Ramos (cell line): ENCODE measurements at regions not wholly inside any gene's neighbourhood (a gene's known extent, or its start where the extent isn't known, plus 50 kb on each side); places are given as distances from the start of the nearest gene placed in this dataset.

Source experiments
- in situ Hi-C: fragments of 300-500 bp; cut with MboI; formaldehyde crosslinking; loops from one replicate; pipeline ENCODE4 v1.14.3; 2022; ENCODE audit warnings: low sequenced_read_pairs; ENCODE audit not compliant: unreplicated experiment

- in situ Hi-C loops: loop anchor here (10.0 kb wide), 1 partner anchor 166 kb away; no protein-coding TSS in a partner anchor
These were observed 93.1 kb downstream of the NCR2 start for GRCh38 chr6:41428336-41428995.

GRCh38 chr6:41428996-41429421 is 93.6 kb downstream of the NCR2 start:
- in situ Hi-C loops: loop anchor here (10.0 kb wide), 1 partner anchor 166 kb away; no protein-coding TSS in a partner anchor

GRCh38 chr6:41429506-41430504 is 94.4 kb downstream of the NCR2 start:
- in situ Hi-C loops: loop anchor here (10.0 kb wide), 1 partner anchor 165 kb away; no protein-coding TSS in a partner anchor

- in situ Hi-C loops: no loop called here
These were observed 95.5 kb downstream of the NCR2 start for GRCh38 chr6:41430875-41431274.

- in situ Hi-C loops: no loop called here
These were observed 96.9 kb downstream of the NCR2 start for GRCh38 chr6:41432280-41432679.

GRCh38 chr6:41434803-41435481 is 99.5 kb downstream of the NCR2 start:
- in situ Hi-C loops: no loop called here

- in situ Hi-C loops: no loop called here
These were observed 102.2 kb downstream of the NCR2 start for GRCh38 chr6:41437604-41438003.

GRCh38 chr6:41438746-41439145 is 103.3 kb downstream of the NCR2 start:
- in situ Hi-C loops: no loop called here

DNA sequence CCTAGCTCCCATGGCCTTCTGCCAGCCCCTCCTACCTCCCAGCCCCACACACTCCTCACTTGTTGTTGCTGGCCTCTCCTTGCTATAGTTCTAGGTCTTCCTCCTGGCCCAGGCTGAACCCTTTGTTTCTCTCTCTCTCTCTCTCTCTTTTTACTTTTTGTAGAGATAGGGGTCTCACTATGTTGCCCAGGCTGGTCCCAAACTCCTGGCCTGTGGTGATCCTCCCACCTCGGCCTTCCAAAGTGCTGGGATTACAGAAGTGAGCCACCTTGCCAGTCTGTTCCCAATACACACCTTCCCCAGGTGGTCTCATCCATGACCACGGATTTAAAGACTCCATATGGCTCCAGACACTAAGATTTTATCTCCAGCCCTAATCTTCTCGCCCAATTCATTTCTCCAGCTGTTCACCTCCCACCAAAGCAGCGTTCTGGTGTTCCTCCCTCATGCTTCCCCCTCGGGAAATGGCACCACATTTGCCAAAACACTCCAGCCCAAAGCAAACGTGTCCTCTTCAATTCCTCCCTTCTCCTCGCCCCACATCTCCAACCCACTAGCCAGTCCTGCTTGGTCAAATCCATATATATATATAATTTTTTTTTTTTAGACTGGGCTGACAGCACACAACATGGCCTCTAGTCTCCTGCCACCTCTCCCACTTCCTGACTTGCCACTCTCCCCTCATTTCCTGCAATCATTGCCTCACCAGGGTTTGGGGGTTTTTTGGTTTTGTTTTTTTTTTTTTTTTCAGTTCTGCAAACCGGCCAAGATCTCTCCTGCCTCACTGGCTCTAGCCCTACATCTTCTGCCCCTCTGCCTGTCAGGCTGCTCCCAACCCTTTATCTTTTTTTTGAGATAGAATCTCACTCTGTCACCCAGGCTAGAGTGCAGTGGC is 104.4 kb downstream of the NCR2 start:
- in situ Hi-C loops: no loop called here

GRCh38 chr6:41440958-41441357 is 105.2 kb upstream of the FOXP4 start:
- in situ Hi-C loops: no loop called here

DNA sequence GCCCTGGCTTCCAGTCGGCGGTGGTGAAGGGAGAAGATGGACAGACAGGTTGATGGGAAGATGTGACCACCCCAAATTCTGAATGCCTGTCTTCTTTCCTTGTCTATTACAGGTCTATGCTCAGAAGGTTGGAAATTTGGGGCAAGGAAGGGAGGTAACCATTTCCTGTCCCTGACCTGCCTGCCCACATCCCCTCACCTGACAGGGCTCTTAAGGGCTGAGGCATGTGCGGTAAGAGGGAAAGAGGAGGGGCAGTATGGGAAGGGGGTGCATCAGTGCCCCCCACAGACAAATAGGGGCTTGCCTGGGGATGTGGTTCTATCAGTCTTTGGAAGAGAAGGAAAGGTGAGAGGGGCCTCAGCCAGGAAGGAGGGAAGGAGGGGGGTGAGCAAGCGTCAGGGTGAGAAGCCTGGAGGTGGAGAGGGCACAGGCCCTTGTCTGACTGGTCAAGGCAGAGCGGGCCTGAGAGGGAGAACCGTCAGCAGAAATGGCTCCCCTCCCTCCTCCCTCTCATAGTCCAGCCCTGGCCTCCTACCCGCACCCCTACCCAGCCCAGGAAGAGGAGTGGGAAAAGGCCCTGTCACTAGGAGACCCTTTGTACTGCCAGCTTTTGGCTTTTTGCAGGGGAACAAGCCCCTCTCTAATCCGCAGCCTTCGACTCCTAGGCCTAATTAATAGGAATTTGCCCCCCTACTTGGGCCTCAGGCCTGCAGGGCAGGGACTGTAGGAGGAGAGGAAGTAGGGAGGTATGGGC is 104.4 kb upstream of the FOXP4 start:
- in situ Hi-C loops: no loop called here

GRCh38 chr6:41442352-41442672 is 103.9 kb upstream of the FOXP4 start:
- in situ Hi-C loops: no loop called here

DNA sequence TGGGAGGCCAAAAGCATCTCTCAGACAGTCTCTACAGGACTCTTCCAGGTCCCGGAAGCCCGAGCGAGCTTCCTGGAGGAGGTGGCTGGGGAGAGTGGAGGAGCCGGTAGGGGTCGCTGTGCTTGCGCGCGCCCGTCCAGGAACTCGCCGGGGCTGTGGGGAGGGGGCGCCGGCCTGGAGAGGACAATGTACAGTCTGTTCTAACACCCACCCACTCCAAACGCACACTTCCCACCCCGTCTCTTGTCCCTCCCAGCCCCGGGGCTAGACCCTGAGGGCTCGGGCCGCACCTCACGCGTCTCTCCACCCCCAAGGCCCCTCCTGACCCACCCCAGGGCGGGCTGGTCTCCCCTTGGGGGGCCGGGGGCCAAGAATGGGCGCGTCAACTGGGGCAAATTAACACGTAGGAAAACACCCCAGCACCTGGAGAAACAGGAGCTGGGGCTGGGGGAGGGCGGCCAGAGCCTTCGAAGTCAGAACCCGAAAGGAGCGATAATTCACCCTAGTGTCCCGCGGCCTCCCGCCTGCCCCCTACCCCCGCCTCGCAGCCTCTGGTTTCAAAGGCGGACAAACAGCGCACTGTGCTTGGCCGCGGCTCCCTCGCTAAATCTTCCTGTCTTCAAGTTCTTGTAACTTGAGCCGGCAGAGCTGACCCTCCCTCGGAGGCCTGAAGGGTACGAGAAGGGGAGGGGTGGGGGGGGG is 103.2 kb upstream of the FOXP4 start:
- in situ Hi-C loops: no loop called here

DNA sequence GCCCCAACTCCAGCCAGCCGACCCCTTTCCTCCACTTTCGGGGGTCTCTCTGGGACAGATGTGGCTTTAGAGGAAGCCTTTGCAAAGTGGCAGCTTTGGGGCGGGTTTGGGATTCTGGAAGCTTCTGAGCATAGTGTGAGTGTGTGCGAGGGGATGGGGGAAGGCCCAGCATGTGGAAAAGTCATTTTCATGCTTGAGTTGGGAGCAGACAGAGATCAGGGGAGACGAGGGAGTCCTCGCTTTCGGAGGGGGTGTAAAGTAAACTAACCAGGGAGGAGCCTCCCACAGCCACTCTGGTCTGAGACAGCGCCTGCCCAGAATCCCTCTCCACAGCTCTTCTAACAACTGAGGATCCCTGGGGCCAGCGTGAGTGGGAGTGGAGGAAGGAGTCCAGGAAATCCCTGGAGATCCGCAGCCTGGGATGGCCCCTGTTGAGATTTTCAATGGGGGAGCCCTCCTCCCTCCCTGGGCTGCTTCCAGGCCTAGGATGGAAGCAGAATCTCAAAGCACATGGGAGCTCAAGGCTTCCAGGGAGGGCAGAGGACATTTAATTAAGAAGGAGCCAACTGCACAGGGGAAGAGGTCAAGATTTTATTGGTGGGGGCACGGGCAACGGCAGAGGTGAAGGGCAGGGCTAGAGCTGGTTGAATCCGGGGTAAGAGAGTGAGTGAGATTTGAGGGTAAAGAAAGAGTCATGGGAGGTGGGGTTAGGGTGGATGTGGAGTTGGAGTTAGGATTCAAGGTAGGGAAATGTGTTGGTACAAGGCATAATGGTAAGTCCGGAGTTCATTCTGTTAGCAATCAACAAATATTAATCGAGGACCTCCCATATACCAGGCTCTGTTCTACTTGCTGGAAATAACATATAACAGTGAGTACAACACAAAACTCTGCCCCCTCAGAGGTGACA is 102.3 kb upstream of the FOXP4 start:
- in situ Hi-C loops: no loop called here

DNA sequence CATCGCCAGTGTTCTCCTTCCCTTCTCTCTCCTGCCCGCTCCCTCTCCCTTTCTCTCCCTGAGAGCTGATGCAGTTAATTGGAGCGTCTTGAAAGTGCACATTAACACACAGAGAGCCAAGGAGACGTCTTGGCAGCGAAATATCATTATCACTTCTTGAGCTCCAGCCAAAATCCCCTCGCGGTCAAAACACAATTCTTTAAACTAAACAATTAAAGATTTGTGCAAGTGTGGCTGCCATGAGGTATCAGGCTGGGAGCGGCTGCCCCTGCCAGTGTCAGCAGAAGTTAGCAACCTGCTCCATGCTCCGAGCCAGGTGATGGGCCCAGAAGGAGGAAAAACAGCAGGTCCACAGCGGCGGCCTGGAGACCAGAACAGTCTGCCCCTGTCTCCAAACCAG is 100.9 kb upstream of the FOXP4 start:
- in situ Hi-C loops: no loop called here

DNA sequence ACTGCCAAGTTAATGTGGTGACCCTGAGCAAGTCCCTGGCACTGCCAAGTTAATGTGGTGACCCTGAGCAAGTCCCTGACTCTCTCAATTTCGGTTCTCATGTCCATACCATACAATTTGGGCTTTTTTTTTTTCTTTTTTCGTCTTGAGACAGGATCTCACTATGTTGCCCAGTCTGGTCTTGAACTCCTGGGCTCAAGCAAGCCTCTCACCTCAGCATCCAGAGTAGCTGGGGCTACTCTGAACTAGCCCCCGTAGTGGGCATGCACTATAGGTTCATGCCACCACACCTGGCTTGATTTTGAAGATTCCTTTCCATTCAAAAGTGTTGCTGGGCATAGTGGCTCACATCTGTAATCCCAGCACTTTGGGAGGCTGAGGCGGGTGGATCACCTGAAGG is 100.0 kb upstream of the FOXP4 start:
- in situ Hi-C loops: no loop called here

DNA sequence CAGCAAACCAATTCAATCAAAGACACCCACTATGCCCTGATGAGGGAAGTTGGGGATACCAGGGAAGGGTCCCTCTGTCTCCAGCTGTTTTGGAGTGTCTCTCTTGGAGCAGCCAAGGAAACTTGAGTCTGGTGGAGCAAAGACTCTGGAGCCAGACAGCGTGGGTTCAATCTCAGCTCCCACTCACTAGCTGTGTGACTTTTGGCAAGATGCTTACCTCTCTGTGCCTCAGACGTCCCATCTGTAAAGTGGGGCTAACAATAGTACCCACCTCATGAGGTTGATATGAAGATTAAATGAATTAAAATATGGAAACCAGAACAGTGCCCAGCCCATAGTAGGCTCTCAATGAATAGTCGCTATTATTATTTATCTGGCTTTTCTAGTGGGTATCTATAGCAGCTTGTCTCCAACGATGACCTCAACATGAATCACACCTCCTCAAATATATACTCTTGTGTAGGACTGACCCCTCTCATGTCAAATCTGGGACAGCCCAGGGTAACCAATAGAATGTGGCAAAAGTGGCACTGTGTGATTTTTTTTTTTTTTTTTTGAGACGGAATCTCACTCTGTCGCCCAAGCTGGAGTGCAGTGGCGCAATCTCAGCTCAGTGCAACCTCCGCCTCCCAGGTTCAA is 99.2 kb upstream of the FOXP4 start:
- in situ Hi-C loops: no loop called here
